ENCODE measurements at regions not wholly inside any gene's neighbourhood (a gene's known extent, or its start where the extent isn't known, plus 50 kb on each side); places are given as distances from the start of the nearest gene placed in this dataset.
A peak's percentile ranks its signal among the peaks of the same experiment; 100 is the strongest.

GRCh38 chr16:85346404-85347212, 234.3 kb upstream of the CIBAR2 start:
- H3K4me3 ChIP-seq (ENCODE audit: low read depth, low read length) = no peak overlapping the region
- in situ Hi-C loops (cut with HindIII; ENCODE audit: low sequenced_read_pairs) = no loop called here
- no peak for TF ChIP-seq CTCF (IDR thresholded peaks at IDR 0.05; ENCODE audit: low read depth, low read length, missing control alignments)
- no peak for DNase-seq (ENCODE audit: low read depth)

GRCh38 chr16:85347213-85347591, 234.9 kb upstream of the CIBAR2 start:
- DNase-seq (ENCODE audit: low read depth) = no peak
- in situ Hi-C loops (cut with HindIII; ENCODE audit: low sequenced_read_pairs) = no loop called here

GRCh38 chr16:85348065-85348840, 236.0 kb upstream of the CIBAR2 start:
- H3K4me3 ChIP-seq (ENCODE audit: low read depth, low read length) = no peak overlapping the region
- DNase-seq (ENCODE audit: low read depth) = no peak
- no peak for TF ChIP-seq CTCF (IDR thresholded peaks at IDR 0.05; ENCODE audit: low read depth, low read length, missing control alignments)
- in situ Hi-C loops (cut with HindIII; ENCODE audit: low sequenced_read_pairs) = no loop called here

More at GRCh38 chr16:85347213-85347591, 234.9 kb upstream of the CIBAR2 start:
- no peak overlapping the region for H3K4me3 ChIP-seq (ENCODE audit: low read depth, low read length)
- peak; percentile 38 for TF ChIP-seq CTCF (IDR thresholded peaks at IDR 0.05; ENCODE audit: low read depth, low read length, missing control alignments)

- DNase-seq (ENCODE audit: low read depth) = no peak
- H3K4me3 ChIP-seq (ENCODE audit: low read depth, low read length) = no peak overlapping the region
- in situ Hi-C loops (cut with HindIII; ENCODE audit: low sequenced_read_pairs) = no loop called here
- TF ChIP-seq CTCF (IDR thresholded peaks at IDR 0.05; ENCODE audit: low read depth, low read length, missing control alignments) = no peak
Observed at GRCh38 chr16:85348911-85349334, 236.7 kb upstream of the CIBAR2 start.

GRCh38 chr16:85349365-85350145, 237.3 kb upstream of the CIBAR2 start:
- H3K4me3 ChIP-seq (ENCODE audit: low read depth, low read length) = no peak overlapping the region
- in situ Hi-C loops (cut with HindIII; ENCODE audit: low sequenced_read_pairs) = no loop called here
- no peak for TF ChIP-seq CTCF (IDR thresholded peaks at IDR 0.05; ENCODE audit: low read depth, low read length, missing control alignments)
- DNase-seq (ENCODE audit: low read depth) = no peak

- in situ Hi-C loops (cut with HindIII; ENCODE audit: low sequenced_read_pairs) = no loop called here
- TF ChIP-seq CTCF (IDR thresholded peaks at IDR 0.05; ENCODE audit: low read depth, low read length, missing control alignments) = no peak
- DNase-seq (ENCODE audit: low read depth) = no peak
- H3K4me3 ChIP-seq (ENCODE audit: low read depth, low read length) = no peak overlapping the region
Observed at GRCh38 chr16:85350146-85350728, 238.0 kb upstream of the CIBAR2 start.
